ENCODE measurements at regions not wholly inside any gene's neighbourhood (a gene's known extent, or its start where the extent isn't known, plus 50 kb on each side); places are given as distances from the start of the nearest gene placed in this dataset.

DNA sequence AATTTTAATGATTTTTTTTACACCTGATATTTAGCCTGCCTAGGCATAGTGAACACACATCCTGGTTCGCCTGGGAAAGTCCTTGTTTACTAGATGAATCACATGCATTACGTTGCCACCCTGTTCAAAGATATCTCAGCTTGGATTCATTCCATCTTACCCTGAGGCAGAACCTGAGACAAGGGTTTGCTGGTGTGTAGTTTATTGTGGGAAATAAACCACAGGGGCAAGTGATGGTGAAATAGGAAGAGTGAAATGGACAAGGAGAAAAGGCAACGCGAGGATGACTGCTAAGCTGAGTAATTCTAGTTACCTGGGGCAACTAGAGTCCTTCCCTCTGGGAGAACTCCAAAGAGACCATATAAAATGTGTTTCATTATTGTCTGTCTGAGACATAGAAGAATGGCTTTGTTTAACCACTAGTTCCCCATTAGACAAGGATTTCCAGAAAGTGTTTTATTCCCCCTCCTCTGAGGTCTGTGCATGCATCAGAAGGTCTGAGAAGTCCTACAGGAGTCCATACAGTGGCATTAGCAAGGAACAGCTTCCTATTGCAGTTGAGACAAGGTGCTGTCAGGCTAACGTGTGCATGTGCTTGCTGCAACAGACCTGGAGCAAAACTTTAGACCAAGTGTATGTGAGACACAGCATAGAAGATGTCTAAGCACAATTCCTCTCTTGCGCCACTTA, 797.3 kb upstream of the FRG1 start:
- TF ChIP-seq TAF1 (IDR thresholded peaks at IDR 0.05; ENCODE audit: borderline replicate concordance, low read depth, low read length) = no peak
- no peak for TF ChIP-seq POLR2A (IDR thresholded peaks at IDR 0.05; ENCODE audit: low read depth, low read length)
- TF ChIP-seq POLR2AphosphoS5 (IDR thresholded peaks at IDR 0.05; ENCODE audit: low read depth, low read length) = no peak

All from GM12892 (cell line).